ENCODE measurements at regions not wholly inside any gene's neighbourhood (a gene's known extent, or its start where the extent isn't known, plus 50 kb on each side); places are given as distances from the start of the nearest gene placed in this dataset.

DNA sequence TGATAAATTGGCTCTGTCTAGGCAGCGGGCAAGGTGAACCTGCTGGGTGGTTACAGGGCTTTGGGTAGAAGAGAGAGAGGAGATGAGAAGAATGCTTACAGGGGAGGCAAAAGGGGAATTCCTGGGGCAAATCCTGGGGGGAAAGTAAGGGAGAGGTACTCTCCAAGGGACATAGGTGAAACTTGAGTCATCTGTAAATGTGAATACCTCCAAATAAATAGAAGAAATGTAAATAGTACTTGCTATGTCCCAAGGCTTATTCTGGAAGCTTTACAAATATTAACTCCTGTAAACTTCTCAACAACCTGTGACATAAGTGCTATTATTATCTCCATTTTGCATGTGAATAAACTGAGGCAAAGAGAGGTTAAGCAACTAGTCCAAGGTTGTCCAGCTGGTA lies 57.7 kb upstream of the CDK13 start:
- no peak for DNase-seq

- no peak for DNase-seq
These were observed 55.2 kb upstream of the CDK13 start for GRCh38 chr7:39894904-39895303.

DNA sequence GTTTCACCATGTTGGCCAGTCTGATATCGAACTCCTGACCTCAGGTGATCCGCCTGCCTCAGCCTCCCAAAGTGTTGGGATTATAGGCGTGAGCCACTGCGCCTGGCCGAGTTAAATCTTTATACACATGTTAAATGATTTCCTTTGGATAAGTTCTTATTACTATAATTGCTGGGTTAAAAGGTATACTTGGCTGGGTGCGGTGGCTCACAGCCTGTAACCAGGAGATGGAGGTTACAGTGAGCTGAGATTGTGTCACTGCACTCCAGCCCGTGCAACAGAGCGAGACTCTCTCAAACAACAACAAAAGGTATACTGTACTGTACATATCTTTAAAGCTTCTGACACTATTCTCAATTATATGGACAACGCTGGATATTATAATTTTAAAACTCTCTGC lies 53.2 kb upstream of the CDK13 start:
- DNase-seq = peak; percentile 26

- no peak for DNase-seq
These were observed 51.2 kb upstream of the CDK13 start for GRCh38 chr7:39898867-39899266.

Data from NCI-H69 (cell line).